ENCODE measurements at regions not wholly inside any gene's neighbourhood (a gene's known extent, or its start where the extent isn't known, plus 50 kb on each side); places are given as distances from the start of the nearest gene placed in this dataset.

- TF ChIP-seq E4F1 (IDR thresholded peaks at IDR 0.05; ENCODE audit: borderline replicate concordance, partially characterized antibody): no peak
- TF ChIP-seq E2F8 (IDR thresholded peaks at IDR 0.05; ENCODE audit: low read depth, partially characterized antibody): no peak
- no peak for TF ChIP-seq SMC3 (IDR thresholded peaks at IDR 0.05; ENCODE audit: borderline replicate concordance, low read length)
Measured at GRCh38 chr6:114886670-114887436, 544.0 kb upstream of the HS3ST5 start (continued).

- no peak overlapping the region for H3K9ac ChIP-seq (ENCODE audit: control insufficient read depth, insufficient read depth, low read length)
- ChIA-PET POLR2A (interaction anchor here (0.6 kb wide), 1 partner anchor 28 kb away, joined by 5 read pairs; no protein-coding TSS in a partner anchor), CTCF (no interaction called here), RAD21 (ENCODE audit: unreplicated experiment) (no interaction called here), SMC1A (ENCODE audit: uncharacterized antibody, unreplicated experiment) (interaction anchor here (0.6 kb wide), 1 partner anchor 45 kb away, joined by 4 read pairs; no protein-coding TSS in a partner anchor)
- no peaks in the 10 kb centered on the region for H3K36me3 ChIP-seq (ENCODE audit: control insufficient read depth in 2 of 2, insufficient read depth in 2 of 2, low read length in 1 of 2)
- H3K9me3 ChIP-seq (replicated peaks; ENCODE audit: control insufficient read depth, insufficient read depth, low read length): no peaks in the 10 kb centered on the region
- H3K27ac ChIP-seq (ENCODE audit: control insufficient read depth, insufficient read depth): no peak overlapping the region
- no peak for FAIRE-seq
- no peaks in the 10 kb centered on the region for H4K20me1 ChIP-seq (ENCODE audit: control insufficient read depth, insufficient read depth)
- no peak for ATAC-seq
- H3K27me3 ChIP-seq (replicated peaks in 1 of 2; ENCODE audit: control insufficient read depth in 2 of 2, insufficient read depth in 2 of 2, low read length in 1 of 2): no peaks in the 10 kb centered on the region
- H3K4me1 ChIP-seq (ENCODE audit: control insufficient read depth, insufficient read depth, low read length): no peaks in the 10 kb centered on the region
- BruUV-seq (replicated peaks): no TSS peak
- DNase-seq (ENCODE audit: low read depth, low spot score): no peak
- intact Hi-C loops (cut with micrococcal nuclease; ENCODE audit: unreplicated experiment) (no loop called here), in situ Hi-C loops (cut with MboI) (no loop called here)
- H2AFZ ChIP-seq (ENCODE audit: control insufficient read depth, low read depth, low read length): no peak overlapping the region
- H3K4me3 ChIP-seq: no peak overlapping the region
- TF ChIP-seq STAT1 (conservative IDR thresholded peaks at IDR 0.05) (no peak), ZNF207 (IDR thresholded peaks at IDR 0.05; ENCODE audit: borderline replicate concordance) (no peak), RB1 (IDR thresholded peaks at IDR 0.05; ENCODE audit: borderline replicate concordance) (no peak), RCOR1 (conservative IDR thresholded peaks at IDR 0.05; ENCODE audit: low read depth, low read length) (no peak), ZBTB33 (IDR thresholded peaks at IDR 0.05) (no peak), SPI1 (IDR thresholded peaks at IDR 0.05; ENCODE audit: borderline replicate concordance, insufficient read depth, low read depth, low read length) (no peak), SRF (IDR thresholded peaks at IDR 0.05; ENCODE audit: low read depth in 2 of 2, low read length in 2 of 2) (no peak), MTA3 (IDR thresholded peaks at IDR 0.05; ENCODE audit: borderline replicate concordance, low read length) (no peak)
- H3K4me2 ChIP-seq (ENCODE audit: control insufficient read depth, insufficient read depth): no peak overlapping the region
- H3K79me2 ChIP-seq (ENCODE audit: control insufficient read depth, insufficient read depth, low read length): no peaks in the 10 kb centered on the region
Measured at GRCh38 chr6:114879693-114880092, 536.9 kb upstream of the HS3ST5 start.
